ENCODE measurements at regions not wholly inside any gene's neighbourhood (a gene's known extent, or its start where the extent isn't known, plus 50 kb on each side); places are given as distances from the start of the nearest gene placed in this dataset.
"Not testable (repeated sequence)": the region's sequence is repeated elsewhere in the genome, so short reads cannot be mapped to it uniquely, and the experiment has no call there.

DNA sequence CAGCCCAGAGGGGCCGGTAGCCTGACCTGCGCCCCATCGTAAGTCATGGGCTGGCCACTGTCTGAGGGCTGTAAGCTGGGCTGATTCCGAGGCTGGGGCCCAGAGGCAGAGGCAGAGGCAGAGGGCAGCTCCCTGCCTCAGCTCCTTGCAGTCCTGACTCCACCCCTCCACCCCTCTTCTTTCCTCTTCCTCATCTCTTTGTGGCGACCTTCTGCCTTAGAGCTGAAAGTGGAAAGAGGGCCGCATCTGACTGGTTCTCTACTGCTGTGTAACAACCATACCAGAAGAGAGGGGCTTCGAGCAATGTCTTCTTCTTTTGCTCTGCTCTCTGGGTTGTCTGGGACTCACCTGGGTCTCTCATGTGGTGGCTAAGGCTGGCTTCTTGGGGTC lies 179.1 kb downstream of the RPS24 start:
- peaks cover 13% of the 10 kb centered on the region for H3K27me3 Mint-ChIP-seq (ENCODE audit: low read depth)
- DNase-seq (ENCODE audit: low spot score) = no peak
- H3K9me3 Mint-ChIP-seq = no peaks in the 10 kb centered on the region
- H3K27ac Mint-ChIP-seq = no peak overlapping the region
- peaks cover 9% of the 10 kb centered on the region for H3K4me1 Mint-ChIP-seq (ENCODE audit: low read depth)
- H3K4me3 Mint-ChIP-seq = no peak overlapping the region
- H3K36me3 Mint-ChIP-seq (ENCODE audit: low read depth) = no peaks in the 10 kb centered on the region

DNA sequence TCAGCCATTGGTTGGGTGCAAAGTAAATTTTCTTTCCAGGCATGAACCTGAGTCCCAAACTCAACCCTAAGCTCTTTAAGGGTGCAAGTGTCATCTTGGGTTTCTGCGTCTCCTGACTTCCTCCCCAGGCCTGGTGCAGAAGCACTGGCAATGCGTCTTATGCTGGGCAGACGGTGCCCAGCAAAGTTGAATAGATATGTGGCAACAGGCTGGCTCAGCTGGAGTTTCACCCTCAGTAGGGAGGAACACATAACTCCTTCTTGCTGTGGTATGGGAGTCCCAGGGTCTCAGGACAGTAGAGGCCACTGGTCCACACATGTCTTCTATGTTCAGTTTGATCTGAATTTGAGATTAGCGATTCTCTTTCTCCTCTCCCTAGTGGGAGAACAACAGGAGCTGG lies 181.3 kb downstream of the RPS24 start:
- Mint-ChIP-seq H3K36me3 (ENCODE audit: low read depth) (no peaks in the 10 kb centered on the region), H3K4me1 (ENCODE audit: low read depth) (peaks cover 9% of the 10 kb centered on the region), H3K4me3 (no peak overlapping the region), H3K9me3 (no peaks in the 10 kb centered on the region), H3K27ac (no peak overlapping the region), H3K27me3 (ENCODE audit: low read depth) (peaks cover 15% of the 10 kb centered on the region)
- no peak for DNase-seq (ENCODE audit: low spot score)

GRCh38 chr10:78215645-78216044 lies 182.0 kb downstream of the RPS24 start:
- DNase-seq (ENCODE audit: low spot score) = no peak
- Mint-ChIP-seq H3K9me3 (no peaks in the 10 kb centered on the region), H3K4me1 (ENCODE audit: low read depth) (peaks cover 8% of the 10 kb centered on the region), H3K27me3 (ENCODE audit: low read depth) (peaks cover 15% of the 10 kb centered on the region), H3K4me3 (no peak overlapping the region), H3K27ac (no peak overlapping the region), H3K36me3 (ENCODE audit: low read depth) (no peaks in the 10 kb centered on the region)

DNA sequence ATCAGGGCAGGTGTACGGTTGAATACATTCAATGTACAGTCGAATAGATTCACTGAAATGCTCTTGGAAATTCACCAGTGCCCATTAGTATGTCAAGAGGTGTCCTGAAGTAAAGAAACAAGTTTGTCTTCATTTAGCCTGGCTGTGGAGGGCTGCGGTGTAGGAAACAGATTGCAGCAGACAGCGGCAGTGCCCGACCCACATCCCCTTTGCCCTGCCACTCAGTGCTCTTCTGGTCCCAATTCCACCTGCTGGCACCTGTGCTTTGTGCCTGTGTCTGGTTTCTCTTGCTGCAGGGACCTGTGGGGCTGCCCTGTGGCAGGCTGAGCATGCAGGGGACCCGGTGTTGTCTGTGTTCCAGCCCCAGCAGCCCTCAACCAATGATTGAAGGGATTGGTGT lies 183.7 kb downstream of the RPS24 start:
- Mint-ChIP-seq H3K4me1 (ENCODE audit: low read depth) (no peaks in the 10 kb centered on the region), H3K27ac (no peak overlapping the region), H3K9me3 (no peaks in the 10 kb centered on the region), H3K36me3 (ENCODE audit: low read depth) (no peaks in the 10 kb centered on the region), H3K27me3 (ENCODE audit: low read depth) (peaks cover 15% of the 10 kb centered on the region), H3K4me3 (no peak overlapping the region)
- no peak for DNase-seq (ENCODE audit: low spot score)

- Mint-ChIP-seq H3K9me3 (no peaks in the 10 kb centered on the region), H3K27ac (no peak overlapping the region), H3K27me3 (ENCODE audit: low read depth) (peaks cover 15% of the 10 kb centered on the region), H3K4me1 (ENCODE audit: low read depth) (no peaks in the 10 kb centered on the region), H3K36me3 (ENCODE audit: low read depth) (no peaks in the 10 kb centered on the region), H3K4me3 (no peak overlapping the region)
- DNase-seq (ENCODE audit: low spot score) = no peak
Measured at GRCh38 chr10:78218798-78219490, 185.3 kb downstream of the RPS24 start.

GRCh38 chr10:78219568-78219967 lies 185.9 kb downstream of the RPS24 start:
- H3K36me3 Mint-ChIP-seq (ENCODE audit: low read depth); H3K4me3 Mint-ChIP-seq; DNase-seq (ENCODE audit: low spot score); H3K4me1 Mint-ChIP-seq (ENCODE audit: low read depth); H3K27ac Mint-ChIP-seq; H3K9me3 Mint-ChIP-seq: not testable (repeated sequence)
- peaks cover 15% of the 10 kb centered on the region for H3K27me3 Mint-ChIP-seq (ENCODE audit: low read depth)

DNA sequence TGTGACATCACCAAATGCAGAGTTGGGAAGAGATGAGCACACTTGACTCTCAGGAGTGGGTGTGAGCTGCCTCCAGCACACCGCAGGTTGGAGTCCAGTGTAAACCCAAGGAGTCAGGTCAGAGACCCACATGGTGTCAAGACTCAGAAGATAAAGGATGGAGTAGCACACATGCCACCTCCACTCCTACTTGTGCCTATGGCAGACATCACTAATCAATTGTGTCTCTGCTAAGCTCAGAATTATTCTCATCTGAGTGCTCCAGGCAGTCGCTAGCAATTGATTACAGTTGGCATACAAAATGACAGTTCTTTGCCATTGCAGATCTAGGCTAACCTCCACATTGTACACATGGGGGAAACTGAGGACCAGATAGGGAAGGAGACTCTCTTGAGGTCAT lies 187.1 kb downstream of the RPS24 start:
- Mint-ChIP-seq H3K27me3 (ENCODE audit: low read depth) (peaks cover 15% of the 10 kb centered on the region), H3K36me3 (ENCODE audit: low read depth) (no peaks in the 10 kb centered on the region), H3K4me3 (no peak overlapping the region), H3K27ac (no peak overlapping the region), H3K9me3 (no peaks in the 10 kb centered on the region), H3K4me1 (ENCODE audit: low read depth) (no peaks in the 10 kb centered on the region)
- DNase-seq (ENCODE audit: low spot score) = no peak

- no peak for DNase-seq (ENCODE audit: low spot score)
- Mint-ChIP-seq H3K36me3 (ENCODE audit: low read depth) (no peaks in the 10 kb centered on the region), H3K27me3 (ENCODE audit: low read depth) (peaks cover 12% of the 10 kb centered on the region), H3K4me3 (no peak overlapping the region), H3K27ac (no peak overlapping the region), H3K9me3 (no peaks in the 10 kb centered on the region), H3K4me1 (ENCODE audit: low read depth) (no peaks in the 10 kb centered on the region)
Measured at GRCh38 chr10:78222096-78222790, 188.6 kb downstream of the RPS24 start.

- Mint-ChIP-seq H3K4me3 (no peak overlapping the region), H3K27me3 (ENCODE audit: low read depth) (peaks cover 4% of the 10 kb centered on the region), H3K36me3 (ENCODE audit: low read depth) (no peaks in the 10 kb centered on the region), H3K4me1 (ENCODE audit: low read depth) (no peaks in the 10 kb centered on the region), H3K9me3 (no peaks in the 10 kb centered on the region), H3K27ac (no peak overlapping the region)
- no peak for DNase-seq (ENCODE audit: low spot score)
Measured at GRCh38 chr10:78223088-78223487, 189.4 kb downstream of the RPS24 start.

DNA sequence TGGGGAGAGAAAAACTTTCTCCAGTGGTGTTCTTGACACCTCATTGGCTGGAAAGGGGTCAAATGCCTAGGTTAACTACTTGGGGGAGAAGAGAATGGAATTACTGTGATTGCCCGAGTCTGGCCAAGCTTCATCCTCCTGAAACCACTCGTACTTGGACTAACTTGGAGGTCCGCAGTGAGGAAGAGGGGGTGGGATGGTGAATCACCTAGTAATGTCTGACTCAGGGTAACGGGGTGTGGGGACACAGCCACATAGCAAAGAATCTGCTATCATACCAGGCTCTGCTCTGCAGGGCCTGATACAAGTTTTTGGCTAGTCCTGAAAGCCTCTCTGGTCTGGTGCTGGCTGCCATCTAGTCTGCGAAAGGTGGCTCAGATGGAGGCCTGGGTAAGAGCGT lies 190.9 kb downstream of the RPS24 start:
- Mint-ChIP-seq H3K4me1 (ENCODE audit: low read depth) (no peaks in the 10 kb centered on the region), H3K4me3 (no peak overlapping the region), H3K27me3 (ENCODE audit: low read depth) (peaks cover 4% of the 10 kb centered on the region), H3K27ac (no peak overlapping the region), H3K9me3 (no peaks in the 10 kb centered on the region), H3K36me3 (ENCODE audit: low read depth) (no peaks in the 10 kb centered on the region)
- no peak for DNase-seq (ENCODE audit: low spot score)

DNA sequence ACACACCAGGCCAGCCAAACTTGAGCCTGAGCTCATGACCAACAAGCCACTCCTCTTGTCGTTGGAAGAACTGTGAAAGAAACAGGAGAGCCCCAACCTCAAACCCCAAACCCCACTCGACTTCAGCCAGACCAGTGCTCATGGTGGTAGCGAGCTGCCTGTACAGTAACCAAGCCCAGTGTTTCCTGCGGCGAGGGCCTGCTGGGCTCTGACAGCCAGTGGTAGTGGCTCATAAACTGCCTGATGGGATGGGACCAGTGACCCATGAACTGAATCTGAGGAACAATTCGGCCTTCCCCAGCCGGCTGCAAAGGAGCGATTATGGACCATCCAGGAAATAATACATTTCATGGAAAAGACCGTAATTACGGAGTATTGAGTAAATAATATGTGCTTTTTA lies 191.9 kb downstream of the RPS24 start:
- Mint-ChIP-seq H3K27me3 (ENCODE audit: low read depth) (peaks cover 4% of the 10 kb centered on the region), H3K4me1 (ENCODE audit: low read depth) (no peaks in the 10 kb centered on the region), H3K36me3 (ENCODE audit: low read depth) (no peaks in the 10 kb centered on the region), H3K9me3 (no peaks in the 10 kb centered on the region), H3K4me3 (no peak overlapping the region), H3K27ac (no peak overlapping the region)
- no peak for DNase-seq (ENCODE audit: low spot score)

DNA sequence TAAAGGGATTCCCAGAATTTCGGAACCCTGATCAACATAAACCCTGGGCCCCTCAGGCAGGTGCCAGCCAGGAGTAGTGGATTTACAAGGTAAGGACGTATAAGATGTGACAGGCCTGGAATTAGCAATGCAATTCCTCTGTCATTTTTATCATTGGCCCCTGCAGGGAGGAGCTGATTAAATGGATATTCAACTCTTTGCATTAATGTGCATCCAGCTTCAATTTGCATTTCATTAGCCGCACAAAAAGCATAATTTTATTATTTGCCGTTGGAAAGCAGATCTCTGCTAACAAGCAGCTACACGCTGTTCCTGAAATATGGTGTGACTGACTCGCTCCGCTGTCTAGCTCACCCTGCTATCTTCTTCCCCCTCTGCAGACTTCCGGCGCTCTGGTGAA lies 195.8 kb downstream of the RPS24 start:
- no peaks in the 10 kb centered on the region for H3K9me3 Mint-ChIP-seq
- H3K4me1 Mint-ChIP-seq (ENCODE audit: low read depth) = no peaks in the 10 kb centered on the region
- DNase-seq (ENCODE audit: low spot score) = no peak
- H3K27me3 Mint-ChIP-seq (ENCODE audit: low read depth) = peaks cover 17% of the 10 kb centered on the region
- no peak overlapping the region for H3K4me3 Mint-ChIP-seq
- H3K36me3 Mint-ChIP-seq (ENCODE audit: low read depth) = no peaks in the 10 kb centered on the region
- no peak overlapping the region for H3K27ac Mint-ChIP-seq

DNA sequence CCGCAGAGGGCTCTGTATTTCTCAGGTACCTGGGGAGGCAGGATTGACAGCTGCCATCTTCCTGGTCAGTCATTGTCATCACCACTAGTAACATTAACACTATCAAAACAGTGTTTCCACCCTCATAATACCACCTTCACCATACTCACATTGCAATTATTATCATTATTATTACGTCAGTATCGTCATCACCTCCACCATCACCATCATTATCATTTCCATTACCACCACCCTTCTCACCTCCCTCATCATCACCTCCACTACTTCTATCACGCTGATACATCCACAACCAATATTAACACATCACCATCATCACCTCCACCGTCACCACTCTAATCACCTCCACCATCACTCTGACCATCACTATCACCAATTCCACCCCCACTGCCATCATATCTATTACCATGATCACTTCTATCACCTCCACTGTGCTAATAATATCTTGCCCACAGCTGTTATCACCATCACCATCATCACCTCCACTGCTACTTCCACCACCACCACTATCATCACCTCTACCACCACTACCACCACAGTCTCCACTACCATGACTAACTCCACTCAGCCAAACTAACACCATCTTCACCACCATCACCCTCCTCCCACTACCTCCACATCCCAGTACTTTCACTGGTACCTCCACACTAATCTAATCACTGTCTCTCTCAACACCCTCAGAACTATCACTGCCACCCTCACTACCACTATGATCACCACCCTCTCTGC lies 196.4 kb downstream of the RPS24 start:
- Mint-ChIP-seq H3K27ac (no peak overlapping the region), H3K9me3 (no peaks in the 10 kb centered on the region), H3K27me3 (ENCODE audit: low read depth) (peaks cover 19% of the 10 kb centered on the region), H3K4me1 (ENCODE audit: low read depth) (no peaks in the 10 kb centered on the region), H3K36me3 (ENCODE audit: low read depth) (no peaks in the 10 kb centered on the region), H3K4me3 (no peak overlapping the region)
- no peak for DNase-seq (ENCODE audit: low spot score)

DNA sequence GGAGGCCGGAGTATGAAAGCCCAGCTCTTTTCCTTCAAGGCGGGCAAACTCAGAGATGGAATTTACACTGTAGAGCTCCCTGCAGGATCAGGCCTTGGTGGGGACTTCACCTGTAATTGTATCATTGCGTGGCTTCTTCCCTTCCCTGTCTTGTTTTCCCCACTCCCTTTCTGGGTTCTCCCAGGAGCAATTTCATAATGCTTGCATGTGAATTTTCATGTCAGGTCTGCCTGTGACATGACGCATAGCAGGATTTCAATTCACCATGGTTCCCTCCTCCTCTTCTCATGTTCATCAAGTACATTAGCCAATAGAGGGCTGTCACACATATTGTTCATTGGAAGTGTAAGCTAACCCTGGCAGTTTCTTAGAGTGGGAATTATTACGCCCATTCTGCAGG lies 197.7 kb downstream of the RPS24 start:
- no peaks in the 10 kb centered on the region for H3K4me1 Mint-ChIP-seq (ENCODE audit: low read depth)
- no peak for DNase-seq (ENCODE audit: low spot score)
- no peaks in the 10 kb centered on the region for H3K36me3 Mint-ChIP-seq (ENCODE audit: low read depth)
- no peak overlapping the region for H3K27ac Mint-ChIP-seq
- H3K4me3 Mint-ChIP-seq = no peak overlapping the region
- H3K9me3 Mint-ChIP-seq = no peaks in the 10 kb centered on the region
- H3K27me3 Mint-ChIP-seq (ENCODE audit: low read depth) = peaks cover 25% of the 10 kb centered on the region

All from T-helper 2 cell treated with Interferon-gamma antibody and Interleukin-4, amounts not matched to agents 5 μg/mL and 100 μg/mL, for 36 hours (primary cell).